Skeletal muscle satellite cell (primary cell): ENCODE measurements at regions not wholly inside any gene's neighbourhood (a gene's known extent, or its start where the extent isn't known, plus 50 kb on each side); places are given as distances from the start of the nearest gene placed in this dataset.

Source experiments
- H3K27me3 ChIP-seq: 2 replicates; pipeline ENCODE4 v1.7.0; 2013; ENCODE audit warnings: low read length; ENCODE audit not compliant: control insufficient read depth, insufficient read depth
- H3K36me3 ChIP-seq: 2 replicates; pipeline ENCODE4 v1.7.0; 2013; ENCODE audit warnings: mild to moderate bottlenecking, control low read depth, low read length; ENCODE audit not compliant: insufficient read depth
- H3K4me1 ChIP-seq: 2 replicates; pipeline ENCODE4 v1.7.0; 2013; ENCODE audit warnings: low read length; ENCODE audit not compliant: control insufficient read depth, insufficient read depth
- H3K4me2 ChIP-seq: 2 replicates; pipeline ENCODE4 v1.7.0; 2013; ENCODE audit warnings: mild to moderate bottlenecking, low read length
- H3K4me3 ChIP-seq: 2 replicates; pipeline ENCODE4 v1.7.0; 2013; ENCODE audit warnings: low read length
- H3K9ac ChIP-seq: 2 replicates; pipeline ENCODE4 v1.7.0; 2013; ENCODE audit warnings: mild to moderate bottlenecking, low read depth, low read length, moderate library complexity
- H3K9me3 ChIP-seq: replicated peaks from 2 replicates; pipeline ENCODE4 v1.7.0; 2013; ENCODE audit warnings: mild to moderate bottlenecking, control low read depth, low read length

GRCh38 chr2:194954218-194954617 is 702.8 kb upstream of the SLC39A10 start:
- no peak overlapping the region for H3K9ac ChIP-seq

GRCh38 chr2:194946826-194947225 is 710.2 kb upstream of the SLC39A10 start:
- Histone ChIP-seq H3K36me3 (no peaks in the 10 kb centered on the region), H3K9ac (no peak overlapping the region), H3K4me3 (no peak overlapping the region), H3K27me3 (no peaks in the 10 kb centered on the region), H3K4me1 (no peaks in the 10 kb centered on the region), H3K9me3 (no peaks in the 10 kb centered on the region), H3K4me2 (no peak overlapping the region)

More at GRCh38 chr2:194954218-194954617, 702.8 kb upstream of the SLC39A10 start:
- no peaks in the 10 kb centered on the region for H3K27me3 ChIP-seq
- no peaks in the 10 kb centered on the region for H3K4me1 ChIP-seq
- H3K9me3 ChIP-seq, result no peaks in the 10 kb centered on the region
- no peaks in the 10 kb centered on the region for H3K36me3 ChIP-seq
- no peak overlapping the region for H3K4me3 ChIP-seq
- H3K4me2 ChIP-seq, result no peak overlapping the region

GRCh38 chr2:194938066-194938465 is 719.0 kb upstream of the SLC39A10 start:
- Histone ChIP-seq H3K9me3 (no peaks in the 10 kb centered on the region), H3K36me3 (no peaks in the 10 kb centered on the region), H3K4me1 (no peaks in the 10 kb centered on the region), H3K4me2 (no peak overlapping the region), H3K4me3 (no peak overlapping the region), H3K27me3 (no peaks in the 10 kb centered on the region), H3K9ac (no peak overlapping the region)

GRCh38 chr2:194927489-194927888 is 729.5 kb upstream of the SLC39A10 start:
- Histone ChIP-seq H3K4me3 (no peak overlapping the region), H3K27me3 (no peaks in the 10 kb centered on the region), H3K36me3 (no peaks in the 10 kb centered on the region), H3K4me1 (no peaks in the 10 kb centered on the region), H3K4me2 (no peak overlapping the region), H3K9me3 (no peaks in the 10 kb centered on the region), H3K9ac (no peak overlapping the region)

- Histone ChIP-seq H3K9ac (no peak overlapping the region), H3K9me3 (no peaks in the 10 kb centered on the region), H3K4me3 (no peak overlapping the region), H3K36me3 (no peaks in the 10 kb centered on the region), H3K27me3 (no peaks in the 10 kb centered on the region), H3K4me1 (no peaks in the 10 kb centered on the region), H3K4me2 (no peak overlapping the region)
These were observed 730.2 kb upstream of the SLC39A10 start for GRCh38 chr2:194926873-194927272.

- Histone ChIP-seq H3K4me3 (no peak overlapping the region), H3K9ac (no peak overlapping the region), H3K36me3 (no peaks in the 10 kb centered on the region), H3K4me2 (no peak overlapping the region), H3K9me3 (no peaks in the 10 kb centered on the region), H3K27me3 (no peaks in the 10 kb centered on the region), H3K4me1 (no peaks in the 10 kb centered on the region)
These were observed 731.3 kb upstream of the SLC39A10 start for GRCh38 chr2:194925742-194926141.

GRCh38 chr2:194917519-194917918 is 739.5 kb upstream of the SLC39A10 start:
- H3K9ac ChIP-seq, result no peak overlapping the region
- no peaks in the 10 kb centered on the region for H3K27me3 ChIP-seq
- no peak overlapping the region for H3K4me3 ChIP-seq
- H3K4me2 ChIP-seq, result no peak overlapping the region
- no peaks in the 10 kb centered on the region for H3K36me3 ChIP-seq
- no peaks in the 10 kb centered on the region for H3K9me3 ChIP-seq
- H3K4me1 ChIP-seq, result no peaks in the 10 kb centered on the region

GRCh38 chr2:194915485-194915884 is 741.5 kb upstream of the SLC39A10 start:
- no peaks in the 10 kb centered on the region for H3K27me3 ChIP-seq
- H3K4me1 ChIP-seq, result no peaks in the 10 kb centered on the region
- no peaks in the 10 kb centered on the region for H3K36me3 ChIP-seq
- no peaks in the 10 kb centered on the region for H3K9me3 ChIP-seq
- no peak overlapping the region for H3K9ac ChIP-seq
- no peak overlapping the region for H3K4me3 ChIP-seq
- no peak overlapping the region for H3K4me2 ChIP-seq

GRCh38 chr2:194907569-194907968 is 749.5 kb upstream of the SLC39A10 start:
- Histone ChIP-seq H3K4me2 (no peak overlapping the region), H3K9me3 (no peaks in the 10 kb centered on the region)

GRCh38 chr2:194896871-194897270 is 760.2 kb upstream of the SLC39A10 start:
- no peaks in the 10 kb centered on the region for H3K36me3 ChIP-seq
- no peak overlapping the region for H3K4me3 ChIP-seq

More at GRCh38 chr2:194907569-194907968, 749.5 kb upstream of the SLC39A10 start:
- Histone ChIP-seq H3K4me1 (no peaks in the 10 kb centered on the region), H3K9ac (no peak overlapping the region), H3K27me3 (no peaks in the 10 kb centered on the region), H3K36me3 (no peaks in the 10 kb centered on the region), H3K4me3 (no peak overlapping the region)

GRCh38 chr2:194883711-194884110 is 773.3 kb upstream of the SLC39A10 start:
- Histone ChIP-seq H3K36me3 (no peaks in the 10 kb centered on the region), H3K9ac (no peak overlapping the region), H3K4me2 (no peak overlapping the region), H3K4me1 (no peaks in the 10 kb centered on the region), H3K9me3 (no peaks in the 10 kb centered on the region), H3K4me3 (no peak overlapping the region), H3K27me3 (no peaks in the 10 kb centered on the region)

More at GRCh38 chr2:194896871-194897270, 760.2 kb upstream of the SLC39A10 start:
- no peaks in the 10 kb centered on the region for H3K9me3 ChIP-seq
- no peaks in the 10 kb centered on the region for H3K4me1 ChIP-seq
- no peak overlapping the region for H3K9ac ChIP-seq
- H3K4me2 ChIP-seq, result no peak overlapping the region
- no peaks in the 10 kb centered on the region for H3K27me3 ChIP-seq

- H3K27me3 ChIP-seq, result no peaks in the 10 kb centered on the region
- H3K9me3 ChIP-seq, result no peaks in the 10 kb centered on the region
- no peak overlapping the region for H3K4me2 ChIP-seq
- H3K36me3 ChIP-seq, result no peaks in the 10 kb centered on the region
- no peak overlapping the region for H3K4me3 ChIP-seq
- no peak overlapping the region for H3K9ac ChIP-seq
- no peaks in the 10 kb centered on the region for H3K4me1 ChIP-seq
These were observed 786.0 kb upstream of the SLC39A10 start for GRCh38 chr2:194870974-194871535.
